ENCODE measurements at regions not wholly inside any gene's neighbourhood (a gene's known extent, or its start where the extent isn't known, plus 50 kb on each side); places are given as distances from the start of the nearest gene placed in this dataset.

DNA sequence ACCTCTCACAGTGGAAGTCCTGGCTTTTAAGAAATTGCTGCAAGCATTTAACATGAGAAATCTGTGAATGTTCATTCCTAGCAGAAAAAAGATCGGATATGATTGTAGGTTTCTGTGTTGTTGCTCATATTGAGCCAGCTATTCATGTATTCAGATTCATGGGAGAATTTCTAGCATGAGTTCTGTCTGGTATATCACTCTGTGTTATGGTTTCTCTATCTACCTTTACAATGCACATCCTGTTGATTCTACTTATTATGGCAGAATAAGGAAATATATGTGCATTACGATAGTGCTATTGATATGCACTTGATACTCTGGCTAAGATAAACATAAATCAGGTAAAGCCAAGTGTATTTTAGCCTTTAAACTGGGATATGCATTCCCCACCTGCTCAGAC is 138.2 kb downstream of the KCNRG start:
- H3K4me3 ChIP-seq (ENCODE audit: low read depth, low read length): no peak overlapping the region
- DNase-seq (ENCODE audit: low read depth): no peak
- TF ChIP-seq, protein P1, sequence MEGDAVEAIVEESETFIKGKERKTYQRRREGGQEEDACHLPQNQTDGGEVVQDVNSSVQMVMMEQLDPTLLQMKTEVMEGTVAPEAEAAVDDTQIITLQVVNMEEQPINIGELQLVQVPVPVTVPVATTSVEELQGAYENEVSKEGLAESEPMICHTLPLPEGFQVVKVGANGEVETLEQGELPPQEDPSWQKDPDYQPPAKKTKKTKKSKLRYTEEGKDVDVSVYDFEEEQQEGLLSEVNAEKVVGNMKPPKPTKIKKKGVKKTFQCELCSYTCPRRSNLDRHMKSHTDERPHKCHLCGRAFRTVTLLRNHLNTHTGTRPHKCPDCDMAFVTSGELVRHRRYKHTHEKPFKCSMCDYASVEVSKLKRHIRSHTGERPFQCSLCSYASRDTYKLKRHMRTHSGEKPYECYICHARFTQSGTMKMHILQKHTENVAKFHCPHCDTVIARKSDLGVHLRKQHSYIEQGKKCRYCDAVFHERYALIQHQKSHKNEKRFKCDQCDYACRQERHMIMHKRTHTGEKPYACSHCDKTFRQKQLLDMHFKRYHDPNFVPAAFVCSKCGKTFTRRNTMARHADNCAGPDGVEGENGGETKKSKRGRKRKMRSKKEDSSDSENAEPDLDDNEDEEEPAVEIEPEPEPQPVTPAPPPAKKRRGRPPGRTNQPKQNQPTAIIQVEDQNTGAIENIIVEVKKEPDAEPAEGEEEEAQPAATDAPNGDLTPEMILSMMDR (IDR thresholded peaks at IDR 0.05; ENCODE audit: low read depth, low read length, missing control alignments): no peak

DNA sequence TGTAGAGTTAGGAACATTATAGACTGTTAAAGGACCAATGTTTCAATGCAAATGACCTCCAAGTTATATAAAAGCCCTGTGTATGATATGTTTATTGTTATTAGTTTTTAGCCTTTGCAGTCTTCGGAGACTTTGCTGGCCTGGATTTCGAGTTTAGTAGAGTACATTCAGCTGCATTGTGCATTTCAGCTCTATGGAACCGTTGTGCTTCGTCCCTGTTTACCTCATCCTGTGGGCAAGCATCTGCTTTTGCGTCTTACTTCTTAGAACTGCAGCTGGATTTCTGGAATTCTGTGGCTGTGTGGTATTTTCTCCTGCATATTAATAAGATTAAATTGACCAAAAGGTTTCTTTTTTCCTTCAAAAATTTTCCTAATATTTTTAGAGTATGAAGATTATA is 138.6 kb downstream of the KCNRG start:
- H3K4me3 ChIP-seq (ENCODE audit: low read depth, low read length): no peak overlapping the region
- TF ChIP-seq, protein P1 (IDR thresholded peaks at IDR 0.05; ENCODE audit: low read depth, low read length, missing control alignments): no peak
- no peak for DNase-seq (ENCODE audit: low read depth)

DNA sequence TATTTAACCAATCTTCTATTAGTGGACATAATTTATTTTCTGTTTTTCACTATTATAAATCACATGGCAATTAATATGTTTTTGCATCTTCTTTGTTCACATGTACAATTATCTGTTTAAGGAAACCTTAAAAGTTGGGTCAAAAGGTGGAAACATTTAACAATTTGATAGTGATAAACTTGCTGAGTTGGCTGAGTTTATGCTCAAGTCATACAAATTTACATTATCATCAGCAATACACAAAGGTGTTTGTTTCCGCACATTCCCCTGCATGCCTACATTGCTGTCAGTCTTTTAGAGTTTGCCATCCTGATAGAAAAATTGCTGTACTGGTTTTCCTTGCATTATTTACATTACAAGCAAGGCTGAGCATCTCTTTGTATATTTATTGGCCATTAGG is 139.5 kb downstream of the KCNRG start:
- no peak overlapping the region for H3K4me3 ChIP-seq (ENCODE audit: low read depth, low read length)
- TF ChIP-seq, protein P1 (IDR thresholded peaks at IDR 0.05; ENCODE audit: low read depth, low read length, missing control alignments): no peak
- DNase-seq (ENCODE audit: low read depth): no peak

DNA sequence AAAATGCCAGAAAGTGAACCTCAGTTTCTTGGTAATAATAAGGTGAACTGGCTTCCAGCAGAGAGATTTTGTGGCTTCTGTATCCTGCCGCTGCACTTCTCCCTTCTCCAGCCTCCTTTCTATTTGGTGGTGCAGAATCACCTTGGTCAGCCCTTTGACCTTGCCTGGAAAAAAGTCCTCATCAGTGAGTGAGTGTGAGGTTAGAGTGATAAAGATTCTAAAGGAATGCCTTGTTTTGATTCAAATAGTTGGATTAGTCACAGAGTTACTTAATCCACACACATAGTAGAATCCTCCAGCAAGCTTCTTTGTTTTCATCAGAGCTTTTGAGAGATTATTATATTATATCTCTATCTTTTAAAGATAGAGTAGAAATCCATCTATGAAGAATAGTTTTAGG is 140.9 kb downstream of the KCNRG start:
- DNase-seq (ENCODE audit: low read depth): no peak
- TF ChIP-seq, protein P1 (IDR thresholded peaks at IDR 0.05; ENCODE audit: low read depth, low read length, missing control alignments): no peak
- no peak overlapping the region for H3K4me3 ChIP-seq (ENCODE audit: low read depth, low read length)

DNA sequence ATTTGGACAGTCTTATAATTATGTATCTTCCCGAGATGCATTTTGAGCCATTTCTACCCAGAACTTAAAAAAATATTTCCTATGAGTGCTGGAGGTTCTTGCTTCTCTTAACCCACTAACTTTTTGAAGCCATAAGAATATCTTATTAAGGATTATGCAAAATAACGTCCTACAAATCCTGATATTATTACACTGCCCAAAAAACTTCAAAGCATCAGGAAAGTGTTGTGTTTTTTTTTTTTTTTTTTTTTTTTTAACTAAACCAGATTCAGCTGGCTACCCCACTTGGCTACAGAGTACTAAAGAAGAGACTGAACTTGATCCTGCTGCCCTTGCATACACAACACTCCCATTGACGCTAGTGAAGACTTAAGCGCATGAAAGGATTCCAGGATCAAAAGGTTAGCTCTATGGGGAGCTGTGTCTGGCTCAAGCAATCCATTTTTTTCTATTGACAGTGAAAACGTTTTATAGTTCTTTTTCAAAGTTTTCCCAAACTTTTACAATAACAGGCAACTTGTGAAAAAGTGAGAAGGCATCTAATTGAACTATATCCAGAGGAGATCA is 141.4 kb downstream of the KCNRG start:
- no peak for DNase-seq (ENCODE audit: low read depth)
- TF ChIP-seq, protein P1 (IDR thresholded peaks at IDR 0.05; ENCODE audit: low read depth, low read length, missing control alignments): no peak
- no peak overlapping the region for H3K4me3 ChIP-seq (ENCODE audit: low read depth, low read length)

DNA sequence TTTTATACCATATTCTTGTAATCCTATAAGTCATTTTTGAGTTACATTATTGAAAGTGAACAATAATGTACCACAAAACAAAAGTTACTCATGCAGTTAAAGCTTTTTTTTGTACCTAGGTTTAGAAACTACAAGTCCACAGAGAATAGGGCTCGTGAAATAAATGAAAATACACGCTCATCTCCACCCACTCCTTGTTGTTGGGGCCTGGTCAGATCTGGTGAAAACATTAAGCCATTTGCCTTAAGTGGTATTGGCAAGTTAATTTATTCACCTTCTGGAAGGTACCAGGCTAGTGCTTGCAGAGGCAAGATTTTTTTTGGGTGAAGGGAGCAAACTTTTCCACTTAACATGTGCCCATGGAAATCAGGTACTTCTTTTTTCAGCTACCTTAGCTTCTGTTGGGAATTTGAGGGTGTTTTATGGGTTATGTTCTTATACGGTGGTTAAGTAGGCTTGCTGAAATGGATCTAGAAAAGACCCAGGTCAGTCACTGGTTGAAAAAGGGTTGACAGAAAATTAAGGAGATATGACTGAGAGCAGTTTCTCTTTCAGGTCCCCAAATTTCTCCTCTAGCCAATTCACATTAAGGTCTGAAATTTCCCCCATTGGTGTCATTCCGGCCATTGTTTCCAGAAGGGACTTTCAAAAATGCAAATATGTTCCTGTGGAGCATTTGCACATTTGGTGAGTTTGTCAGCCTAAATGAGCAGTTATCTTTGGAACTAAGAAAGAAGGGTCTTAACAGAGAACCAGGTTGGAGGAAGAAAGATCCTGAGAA is 143.3 kb downstream of the KCNRG start:
- TF ChIP-seq, protein P1 (IDR thresholded peaks at IDR 0.05; ENCODE audit: low read depth, low read length, missing control alignments): no peak
- no peak overlapping the region for H3K4me3 ChIP-seq (ENCODE audit: low read depth, low read length)
- DNase-seq (ENCODE audit: low read depth): no peak

DNA sequence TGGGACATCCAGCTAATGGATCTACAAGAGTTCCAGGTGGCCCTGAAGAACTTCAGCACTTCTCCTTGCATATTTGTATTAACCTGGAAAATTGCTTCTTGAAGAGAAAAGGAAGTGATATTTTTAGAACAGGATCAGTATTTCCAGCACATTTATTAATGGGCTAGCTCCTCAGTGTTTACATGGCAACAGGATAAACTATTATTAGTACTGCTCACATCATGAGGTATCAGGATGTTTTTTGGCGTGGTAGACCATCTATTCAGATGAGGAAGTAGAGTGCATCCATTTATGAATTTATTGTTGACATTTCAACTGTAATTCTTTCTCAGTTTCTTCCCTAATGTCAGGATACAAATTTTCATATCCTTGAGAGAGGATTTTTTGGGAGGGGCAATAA is 144.4 kb downstream of the KCNRG start:
- TF ChIP-seq, protein P1 (IDR thresholded peaks at IDR 0.05; ENCODE audit: low read depth, low read length, missing control alignments): no peak
- no peak for DNase-seq (ENCODE audit: low read depth)
- H3K4me3 ChIP-seq (ENCODE audit: low read depth, low read length): no peak overlapping the region

Data from GM12864 (cell line).